Astrocyte of the cerebellum (primary cell): ENCODE measurements at regions not wholly inside any gene's neighbourhood (a gene's known extent, or its start where the extent isn't known, plus 50 kb on each side); places are given as distances from the start of the nearest gene placed in this dataset.

Experiments
- DNase-seq: peaks from one replicate; pipeline ENCODE4 v3.0.0-alpha.2; 2011; ENCODE audit warnings: low read depth
- H3K4me3 ChIP-seq: 2 replicates; pipeline ENCODE4 v1.5.1; 2011; ENCODE audit warnings: mild to moderate bottlenecking, low read depth, low read length, moderate library complexity
- CTCF ChIP-seq: IDR thresholded peaks from 2 replicates; pipeline ENCODE4 v1.5.1; 2012; ENCODE audit warnings: low read length, low read depth, moderate library complexity, mild to moderate bottlenecking; ENCODE audit errors: missing control alignments
- in situ Hi-C: cut with HindIII; loops from 2 replicates; pipeline ENCODE4 v1.10.0; 2017; ENCODE audit warnings: low sequenced_read_pairs

- H3K4me3 ChIP-seq, result no peak overlapping the region
- in situ Hi-C loops, result no loop called here
- DNase-seq, result no peak
- no peak for TF ChIP-seq CTCF
Observed at GRCh38 chr6:98212468-98212867, 621.9 kb upstream of the POU3F2 start.

DNA sequence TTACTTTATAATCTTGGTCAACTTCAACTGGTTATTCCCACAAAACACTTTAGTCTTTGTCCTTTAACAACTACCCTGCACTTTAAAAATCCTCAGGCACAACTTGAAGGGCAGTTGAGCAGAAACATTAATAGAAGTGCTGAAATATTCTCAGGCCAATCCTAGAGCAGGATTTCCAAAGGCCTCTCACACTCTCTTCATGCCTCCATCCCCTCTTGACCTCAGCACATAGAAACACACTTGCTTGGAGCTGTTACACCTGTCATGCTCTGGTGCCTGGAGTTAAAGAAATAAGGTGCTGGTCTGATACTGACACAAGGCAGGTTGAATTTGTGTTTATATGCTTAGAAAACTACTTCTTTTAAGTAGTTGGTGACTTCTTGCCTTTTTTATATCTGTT, 618.8 kb upstream of the POU3F2 start:
- no peak overlapping the region for H3K4me3 ChIP-seq
- TF ChIP-seq CTCF, result no peak
- no peak for DNase-seq
- in situ Hi-C loops, result no loop called here

GRCh38 chr6:98230250-98230649, 604.1 kb upstream of the POU3F2 start:
- in situ Hi-C loops, result no loop called here
- no peak overlapping the region for H3K4me3 ChIP-seq
- no peak for TF ChIP-seq CTCF
- DNase-seq, result no peak

DNA sequence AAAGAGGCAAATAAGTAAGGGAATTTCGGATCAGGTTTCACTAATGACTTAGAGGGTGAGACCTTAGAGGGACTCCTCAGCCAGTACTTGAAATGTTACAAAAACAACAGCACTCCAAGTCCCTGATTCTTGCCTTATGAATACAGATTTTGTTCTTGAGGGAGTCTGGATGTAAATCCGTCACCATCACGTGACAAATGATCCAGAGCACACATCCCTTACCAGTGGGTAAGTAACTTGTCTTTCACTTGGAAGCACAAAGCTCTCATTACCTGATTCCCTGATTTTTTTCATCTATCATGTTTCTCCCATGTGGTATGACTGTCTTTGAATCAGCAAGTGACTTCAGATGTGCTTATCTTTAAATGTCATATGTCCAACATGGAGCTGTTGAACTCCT, 595.3 kb upstream of the POU3F2 start:
- in situ Hi-C loops, result no loop called here
- no peak for DNase-seq
- TF ChIP-seq CTCF, result no peak
- no peak overlapping the region for H3K4me3 ChIP-seq

GRCh38 chr6:98241630-98242029, 592.7 kb upstream of the POU3F2 start:
- H3K4me3 ChIP-seq, result no peak overlapping the region
- no peak for DNase-seq
- no peak for TF ChIP-seq CTCF
- in situ Hi-C loops, result no loop called here

DNA sequence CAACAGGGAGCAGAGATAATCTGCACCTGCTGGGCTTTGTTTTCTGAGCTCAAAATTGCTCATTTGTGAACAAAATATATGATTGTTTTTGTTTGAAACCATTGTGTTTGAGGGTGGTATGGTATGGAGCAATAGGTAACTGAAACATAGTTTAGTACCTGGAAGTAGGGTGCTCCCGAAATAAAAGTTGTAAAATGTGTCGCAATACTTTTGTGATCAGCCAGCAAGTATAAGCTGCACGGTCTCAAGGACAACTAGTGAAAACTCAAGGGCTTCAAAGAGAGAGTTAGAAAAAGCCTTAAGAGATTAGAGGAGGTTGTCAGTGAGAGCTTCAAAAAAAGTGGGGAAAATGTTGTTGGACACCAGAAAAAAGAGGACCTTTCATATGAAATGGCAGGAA, 579.8 kb upstream of the POU3F2 start:
- no peak for DNase-seq
- in situ Hi-C loops, result no loop called here
- TF ChIP-seq CTCF, result no peak
- H3K4me3 ChIP-seq, result no peak overlapping the region

DNA sequence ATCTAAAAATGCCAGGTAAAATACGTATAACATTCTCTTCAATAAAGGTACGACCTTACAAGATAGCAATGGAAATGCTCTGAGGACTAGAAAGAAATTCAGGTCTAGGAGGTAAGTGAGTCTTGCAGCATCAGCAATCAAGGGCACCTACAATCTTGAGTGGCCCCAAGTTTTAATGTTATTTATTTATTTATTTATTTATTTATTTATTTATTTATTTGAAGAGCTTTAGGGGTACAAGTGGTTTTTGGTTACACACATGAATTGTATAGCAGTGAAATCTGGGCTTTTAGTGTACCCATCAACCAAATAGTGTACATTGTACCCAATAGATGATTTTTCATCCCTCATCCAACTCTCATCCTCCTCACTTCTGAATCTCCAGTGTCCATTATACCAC, 574.0 kb upstream of the POU3F2 start:
- DNase-seq, result no peak
- TF ChIP-seq CTCF, result no peak
- in situ Hi-C loops, result no loop called here
- H3K4me3 ChIP-seq, result no peak overlapping the region
